ENCODE measurements at regions not wholly inside any gene's neighbourhood (a gene's known extent, or its start where the extent isn't known, plus 50 kb on each side); places are given as distances from the start of the nearest gene placed in this dataset.

- TF ChIP-seq CTCF (IDR thresholded peaks at IDR 0.05; ENCODE audit: insufficient read depth, low read depth, low read length) (no peak), EZH2 (IDR thresholded peaks at IDR 0.05; ENCODE audit: insufficient read depth, low read length) (no peak)
These were observed 1065.2 kb upstream of the FAM98A start for GRCh38 chr2:34664266-34664665.
